ENCODE measurements at regions not wholly inside any gene's neighbourhood (a gene's known extent, or its start where the extent isn't known, plus 50 kb on each side); places are given as distances from the start of the nearest gene placed in this dataset.

- Histone ChIP-seq H3K27ac (peak overlapping the region; percentile 43 to 73), H3K9me3 (no peaks in the 10 kb centered on the region), H3K4me3 (no peak overlapping the region), H3K36me3 (ENCODE audit: low read depth, missing control alignments) (no peaks in the 10 kb centered on the region), H3K4me1 (peaks cover 18% of the 10 kb centered on the region), H3K27me3 (no peaks in the 10 kb centered on the region)
- WGBS, 2 donors = 55 to 56% methylated on average over 5 of the region's 5 CpGs
- no peak for DNase-seq
- intact Hi-C loops (cut with DNase I; ENCODE audit: low total_unique reads) = no loop called here
- TF ChIP-seq CTCF (IDR thresholded peaks at IDR 0.05) = no peak
- no peak for TF ChIP-seq POLR2A (IDR thresholded peaks at IDR 0.05)
Measured at GRCh38 chr7:130880668-130881067, 146.7 kb upstream of the KLF14 start.

DNA sequence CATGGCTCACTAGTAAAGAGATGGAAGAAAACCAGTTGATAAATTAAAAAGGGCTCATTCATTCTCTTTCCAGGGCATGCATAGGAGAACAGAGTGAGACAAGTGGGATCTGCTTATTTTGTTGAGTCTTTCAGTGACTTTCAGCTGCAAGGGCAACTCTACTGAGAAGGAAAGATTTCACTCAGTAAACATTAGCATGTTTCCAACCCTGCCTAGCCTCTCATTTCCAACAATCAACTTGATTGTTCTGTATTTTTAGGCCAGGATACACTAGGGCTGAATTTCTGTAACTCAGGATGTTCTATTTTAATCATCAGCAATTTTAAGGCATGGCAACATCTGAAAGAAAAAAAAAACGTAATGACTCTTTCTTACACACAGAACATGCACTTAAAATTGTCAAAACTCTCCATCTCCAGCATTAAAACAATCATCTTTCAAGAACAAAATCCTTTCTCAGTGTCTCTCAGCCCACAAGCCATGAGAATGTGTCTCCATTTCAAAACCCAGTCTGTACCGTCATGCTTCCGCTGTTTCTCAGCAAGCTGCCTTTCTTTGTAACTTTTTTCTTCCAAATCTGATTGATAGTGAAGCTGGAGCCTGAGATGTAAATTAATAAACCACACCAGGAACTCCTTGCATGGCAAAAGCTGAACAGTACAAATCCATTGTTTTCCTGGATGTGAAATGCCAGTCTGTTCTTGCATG, 147.2 kb upstream of the KLF14 start:
- Histone ChIP-seq H3K36me3 (ENCODE audit: low read depth, missing control alignments) (no peaks in the 10 kb centered on the region), H3K27me3 (no peaks in the 10 kb centered on the region), H3K4me1 (peaks cover 14% of the 10 kb centered on the region), H3K4me3 (no peak overlapping the region), H3K27ac (peak overlapping the region; percentile 43 to 73), H3K9me3 (no peaks in the 10 kb centered on the region)
- TF ChIP-seq POLR2A (IDR thresholded peaks at IDR 0.05) = no peak
- TF ChIP-seq CTCF (IDR thresholded peaks at IDR 0.05) = no peak
- 51 to 54% methylated on average over 3 of the region's 3 CpGs for WGBS, 2 donors
- intact Hi-C loops (cut with DNase I; ENCODE audit: low total_unique reads) = no loop called here
- DNase-seq = no peak

DNA sequence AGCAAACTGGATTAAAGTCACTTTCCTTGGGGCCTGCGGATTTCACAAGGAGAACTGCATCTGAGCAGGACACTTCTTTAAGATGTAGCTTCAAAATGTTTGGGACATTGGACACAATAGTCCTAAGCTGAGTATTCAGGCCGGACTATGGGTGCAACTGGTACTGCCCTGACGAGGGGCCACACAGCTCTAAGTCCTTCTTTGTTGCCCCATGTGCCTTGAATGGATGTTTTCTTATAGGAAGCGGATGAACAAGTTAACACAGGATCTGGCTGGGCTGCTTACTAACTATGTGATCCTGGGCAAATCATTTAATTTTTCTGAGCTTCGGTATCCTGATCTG, 147.8 kb upstream of the KLF14 start:
- DNase-seq = no peak
- peaks cover 14% of the 10 kb centered on the region for H3K4me1 ChIP-seq
- peak overlapping the region in 1 of 2 donors; percentile 73 for H3K27ac ChIP-seq
- intact Hi-C loops (cut with DNase I; ENCODE audit: low total_unique reads) = no loop called here
- H3K9me3 ChIP-seq = no peaks in the 10 kb centered on the region
- H3K27me3 ChIP-seq = no peaks in the 10 kb centered on the region
- H3K36me3 ChIP-seq (ENCODE audit: low read depth, missing control alignments) = no peaks in the 10 kb centered on the region
- TF ChIP-seq POLR2A (IDR thresholded peaks at IDR 0.05) (no peak), CTCF (IDR thresholded peaks at IDR 0.05) (no peak)
- H3K4me3 ChIP-seq = no peak overlapping the region
- WGBS, 2 donors = 78 to 96% methylated on average over 5 of the region's 5 CpGs

GRCh38 chr7:130882396-130882795, 148.4 kb upstream of the KLF14 start:
- Histone ChIP-seq H3K4me1 (peaks cover 14% of the 10 kb centered on the region), H3K36me3 (ENCODE audit: low read depth, missing control alignments) (no peaks in the 10 kb centered on the region), H3K27me3 (no peaks in the 10 kb centered on the region), H3K4me3 (no peak overlapping the region), H3K27ac (peak overlapping the region in 1 of 2 donors; percentile 73), H3K9me3 (no peaks in the 10 kb centered on the region)
- WGBS, 2 donors = 61 to 93% methylated on average over 2 of the region's 2 CpGs
- intact Hi-C loops (cut with DNase I; ENCODE audit: low total_unique reads) = no loop called here
- no peak for DNase-seq
- TF ChIP-seq CTCF (IDR thresholded peaks at IDR 0.05) (no peak), POLR2A (IDR thresholded peaks at IDR 0.05) (no peak)

- no peaks in the 10 kb centered on the region for H3K27me3 ChIP-seq
- no peaks in the 10 kb centered on the region for H3K36me3 ChIP-seq (ENCODE audit: low read depth, missing control alignments)
- DNase-seq = no peak
- no peaks in the 10 kb centered on the region for H3K9me3 ChIP-seq
- H3K27ac ChIP-seq = no peak overlapping the region
- H3K4me1 ChIP-seq = peaks cover 23% of the 10 kb centered on the region
- no peak overlapping the region for H3K4me3 ChIP-seq
- 87 to 94% methylated on average over 6 of the region's 6 CpGs for whole genome bisulfite sequencing, 2 donors
- intact Hi-C loops (cut with DNase I; ENCODE audit: low total_unique reads) = no loop called here
- TF ChIP-seq CTCF (IDR thresholded peaks at IDR 0.05) (no peak), POLR2A (IDR thresholded peaks at IDR 0.05) (no peak)
Measured at GRCh38 chr7:130883928-130884327, 149.9 kb upstream of the KLF14 start.

Data from testis (tissue), 2 donors.